ENCODE measurements at regions not wholly inside any gene's neighbourhood (a gene's known extent, or its start where the extent isn't known, plus 50 kb on each side); places are given as distances from the start of the nearest gene placed in this dataset.

- no peak for DNase-seq
Observed at GRCh38 chr7:18420748-18421147, 74.8 kb upstream of the HDAC9 start.

GRCh38 chr7:18421297-18422002 lies 74.1 kb upstream of the HDAC9 start:
- DNase-seq = no peak

- DNase-seq = no peak
Observed at GRCh38 chr7:18425227-18425626, 70.3 kb upstream of the HDAC9 start.

- no peak for DNase-seq
Observed at GRCh38 chr7:18425838-18426445, 69.6 kb upstream of the HDAC9 start.

GRCh38 chr7:18426564-18427226 lies 68.9 kb upstream of the HDAC9 start:
- DNase-seq = no peak

- DNase-seq = no peak
Observed at GRCh38 chr7:18429547-18429946, 66.0 kb upstream of the HDAC9 start.

GRCh38 chr7:18430810-18431209 lies 64.7 kb upstream of the HDAC9 start:
- DNase-seq = no peak

GRCh38 chr7:18434171-18434570 lies 61.4 kb upstream of the HDAC9 start:
- DNase-seq = no peak

- no peak for DNase-seq
Observed at GRCh38 chr7:18437101-18437500, 58.4 kb upstream of the HDAC9 start.

- DNase-seq = no peak
Observed at GRCh38 chr7:18440934-18441333, 54.6 kb upstream of the HDAC9 start.

GRCh38 chr7:18444826-18445225 lies 50.7 kb upstream of the HDAC9 start:
- DNase-seq = no peak

GRCh38 chr7:18445483-18445882 lies 50.1 kb upstream of the HDAC9 start:
- no peak for DNase-seq
